IMR-90 (cell line): ENCODE measurements at regions not wholly inside any gene's neighbourhood (a gene's known extent, or its start where the extent isn't known, plus 50 kb on each side); places are given as distances from the start of the nearest gene placed in this dataset.

Experiments used
- ATAC-seq: fragments of 200-7000 bp; cut with Tn5 transposase; 2 replicates; pipeline ENCODE4 v1.9.1; 2020; ENCODE audit warnings: low read depth, mild to moderate bottlenecking, moderate library complexity
- BruUV-seq: library from RNA; stranded (reverse); fragments of 400-500 nt; replicated peaks from 2 replicates; lab custom pipeline; 2021; lab: Mats Ljungman, UMichigan
- CTCF ChIA-PET: fragments of 300-600 bp; formaldehyde crosslinking; extraction: SDS; loops from one replicate; lab custom pipeline; 2021; ENCODE audit warnings: antibody characterized with exemption; lab: Yijun Ruan, JAX
- POLR2A ChIA-PET: fragments of 300-600 bp; sonication (Branson Sonifier 250); formaldehyde crosslinking; loops from one replicate; lab custom pipeline; 2022; ENCODE audit warnings: antibody characterized with exemption; ENCODE audit not compliant: unreplicated experiment; lab: Charles Lee
- DNase-seq: peaks from one replicate; pipeline ENCODE4 v3.0.0; 2013
- H2AFZ ChIP-seq: replicated peaks from 2 replicates; pipeline ENCODE3; 2013; ENCODE audit warnings: low read length, mild to moderate bottlenecking; ENCODE audit not compliant: poor library complexity
- H2AK5ac ChIP-seq: 2 replicates; pipeline ENCODE4 v1.6.1; 2013; ENCODE audit warnings: low read depth, low read length, inconsistent platforms
- H2AK9ac ChIP-seq: replicated peaks from 2 replicates; pipeline ENCODE3; 2013; ENCODE audit warnings: mild to moderate bottlenecking, low read depth, low read length, moderate library complexity; ENCODE audit not compliant: poor library complexity
- H2BK120ac ChIP-seq: 2 replicates; pipeline ENCODE4 v1.6.1; 2013; ENCODE audit warnings: low read depth, low read length, inconsistent platforms
- H2BK15ac ChIP-seq: 3 replicates; pipeline ENCODE4 v1.6.1; 2013; ENCODE audit warnings: low read depth, low read length, inconsistent platforms
- H2BK20ac ChIP-seq: 2 replicates; pipeline ENCODE4 v1.6.1; 2013; ENCODE audit warnings: low read depth, mild to moderate bottlenecking, inconsistent platforms, low read length, moderate library complexity
- H2BK5ac ChIP-seq: 2 replicates; pipeline ENCODE4 v1.6.1; 2013; ENCODE audit warnings: mild to moderate bottlenecking, low read depth, low read length, inconsistent platforms; ENCODE audit not compliant: poor library complexity, severe bottlenecking
- H3K14ac ChIP-seq: replicated peaks from 2 replicates; pipeline ENCODE4 v1.6.1; 2013; ENCODE audit warnings: low read depth, low read length, inconsistent platforms
- H3K18ac ChIP-seq: 2 replicates; pipeline ENCODE4 v1.6.1; 2013; ENCODE audit warnings: low read depth, low read length, control low read depth
- H3K23ac ChIP-seq: 2 replicates; pipeline ENCODE4 v1.6.1; 2013; ENCODE audit warnings: low read depth, low read length, inconsistent platforms
- H3K27ac ChIP-seq: 2 replicates; pipeline ENCODE4 v1.5.1; 2013; ENCODE audit warnings: mild to moderate bottlenecking, control low read depth, low read length; ENCODE audit not compliant: insufficient read depth
- H3K27me3 ChIP-seq: 2 replicates; pipeline ENCODE4 v1.6.1; 2013; ENCODE audit warnings: low read length; ENCODE audit not compliant: control insufficient read depth, insufficient read depth
- H3K36me3 ChIP-seq: 2 replicates; pipeline ENCODE4 v1.6.1; 2013; ENCODE audit warnings: low read length, mixed read lengths; ENCODE audit not compliant: control insufficient read depth, insufficient read depth
- H3K4ac ChIP-seq: 2 replicates; pipeline ENCODE4 v1.6.1; 2013; ENCODE audit warnings: low read depth, low read length, inconsistent platforms
- H3K4me1 ChIP-seq: 2 replicates; pipeline ENCODE4 v1.6.1; 2013; ENCODE audit warnings: low read length, mixed read lengths; ENCODE audit not compliant: control insufficient read depth, insufficient read depth
- H3K4me2 ChIP-seq: 2 replicates; pipeline ENCODE4 v1.6.1; 2013; ENCODE audit warnings: low read depth, mild to moderate bottlenecking, control low read depth, low read length, moderate library complexity
- H3K4me3 ChIP-seq: 2 replicates; pipeline ENCODE4 v1.5.1; 2013; ENCODE audit warnings: low read depth, mild to moderate bottlenecking, control low read depth, low read length, moderate library complexity; ENCODE audit not compliant: insufficient read depth
- H3K56ac ChIP-seq: 2 replicates; pipeline ENCODE4 v1.6.1; 2013; ENCODE audit warnings: low read length, inconsistent platforms; ENCODE audit not compliant: insufficient read depth; ENCODE audit errors: extremely low read depth
- H3K79me1 ChIP-seq, 2 experiments: 2 replicates each; pipeline ENCODE4 v1.6.1; 2013; ENCODE audit warnings: low read length in 2 of 2, inconsistent platforms in 1 of 2, low read depth in 1 of 2
- H3K9ac ChIP-seq: 2 replicates; pipeline ENCODE4 v1.6.1; 2013; ENCODE audit warnings: low read depth, low read length, control low read depth
- H3K9me1 ChIP-seq: 2 replicates; pipeline ENCODE4 v1.6.1; 2013; ENCODE audit warnings: low read length, inconsistent platforms; ENCODE audit not compliant: insufficient read depth
- H3K9me3 ChIP-seq: 2 replicates; pipeline ENCODE4 v1.6.1; 2013; ENCODE audit warnings: low read length; ENCODE audit not compliant: control insufficient read depth, insufficient read depth
- H4K20me1 ChIP-seq: 2 replicates; pipeline ENCODE4 v1.6.1; 2013; ENCODE audit warnings: low read length, inconsistent platforms; ENCODE audit not compliant: insufficient read depth
- H4K5ac ChIP-seq: 2 replicates; pipeline ENCODE4 v1.6.1; 2013; ENCODE audit warnings: mild to moderate bottlenecking, low read depth, low read length, control low read depth
- H4K8ac ChIP-seq, 2 experiments: 2 replicates each; pipeline ENCODE4 v1.6.1; 2013; ENCODE audit warnings: low read depth in 2 of 2, low read length in 2 of 2, control low read depth in 1 of 2, inconsistent platforms in 1 of 2
- H4K91ac ChIP-seq: 2 replicates; pipeline ENCODE4 v1.6.1; 2013; ENCODE audit warnings: low read depth, low read length, inconsistent platforms; ENCODE audit not compliant: insufficient read depth
- BHLHE40 ChIP-seq: fragments of 150-350 bp; IDR thresholded peaks from 2 replicates; pipeline ENCODE4 v1.6.1; 2016; ENCODE audit warnings: mild to moderate bottlenecking, low read depth, low read length
- CHD1 ChIP-seq: IDR thresholded peaks from 2 replicates; pipeline ENCODE4 v1.6.1; 2012; ENCODE audit warnings: low read depth, low read length, improper control_type of control experiment
- CTCF ChIP-seq: conservative IDR thresholded peaks from 2 replicates; pipeline ENCODE4 v1.5.1; 2012; ENCODE audit warnings: mild to moderate bottlenecking, low read depth, low read length, improper control_type of control experiment
- ELK1 ChIP-seq: fragments of 150-350 bp; IDR thresholded peaks from 2 replicates; pipeline ENCODE4 v1.6.1; 2016; ENCODE audit warnings: low read depth, mild to moderate bottlenecking, low read length, moderate library complexity, borderline replicate concordance
- FOS ChIP-seq: fragments of 150-350 bp; IDR thresholded peaks from 2 replicates; pipeline ENCODE4 v1.6.1; 2016; ENCODE audit warnings: low read depth, low read length
- MAZ ChIP-seq: IDR thresholded peaks from 2 replicates; pipeline ENCODE4 v1.6.1; 2012; ENCODE audit warnings: low read depth, mild to moderate bottlenecking, low read length, improper control_type of control experiment, moderate library complexity, borderline replicate concordance
- MXI1 ChIP-seq: IDR thresholded peaks from 2 replicates; pipeline ENCODE4 v1.6.1; 2012; ENCODE audit warnings: low read depth, mild to moderate bottlenecking, low read length, moderate library complexity, borderline replicate concordance
- RAD21 ChIP-seq: IDR thresholded peaks from 2 replicates; pipeline ENCODE4 v1.6.1; 2012; ENCODE audit warnings: low read length, improper control_type of control experiment
- SMC3 ChIP-seq: fragments of 150-350 bp; IDR thresholded peaks from 2 replicates; pipeline ENCODE4 v1.6.1; 2016; ENCODE audit warnings: low read depth, mild to moderate bottlenecking, antibody characterized with exemption, low read length, moderate library complexity
- USF2 ChIP-seq: fragments of 150-350 bp; IDR thresholded peaks from 2 replicates; pipeline ENCODE4 v1.6.1; 2017; ENCODE audit warnings: mild to moderate bottlenecking, antibody characterized with exemption, low read length, low read depth
- WGBS, 2 experiments: methylation state at CpG; one replicate each; pipeline versions ENCODE4 v1.1.5 to v1.1.7; 2013; ENCODE audit warnings: missing lambda C conversion rate in 2 of 2; ENCODE audit not compliant: insufficient read length in 1 of 2; ENCODE audit errors: extremely low coverage in 2 of 2; 5-methylcytosine and 5-hydroxymethylcytosine counted together
- dilution Hi-C: fragments of 300-500 bp; cut with HindIII; formaldehyde crosslinking; loops from one replicate; pipeline ENCODE4 v1.14.3; 2018; ENCODE audit warnings: low sequenced_read_pairs; ENCODE audit not compliant: unreplicated experiment
- in situ Hi-C: fragments of 300-500 bp; cut with MboI; formaldehyde crosslinking; loops from 3 replicates; pipeline ENCODE4 v1.14.3; 2019; ENCODE audit warnings: low sequenced_read_pairs, inconsistent platforms, mixed read lengths
- intact Hi-C: fragments of 100-400 bp; cut with micrococcal nuclease; formaldehyde crosslinking; loops from 2 replicates; pipeline ENCODE4 v1.10.0; 2022

GRCh38 chr4:43992552-43992951, 456.1 kb downstream of the KCTD8 start:
- 70% methylated on average over 2 of the region's 3 CpGs; no CpG with 5 or more reads in 1 of the 2 experiments for WGBS, 2 experiments
- peaks cover 4% of the 10 kb centered on the region; the same call in 1 of the 2 replicates for H3K9me3 ChIP-seq
- H3K4me2 ChIP-seq, result no peak overlapping the region
- no peak overlapping the region for H3K9ac ChIP-seq
- no peak overlapping the region for H2AK5ac ChIP-seq
- no peak overlapping the region for H2AFZ ChIP-seq
- H2BK120ac ChIP-seq, result no peak overlapping the region
- TF ChIP-seq BHLHE40 (no peak), CTCF (no peak), RAD21 (no peak), CHD1 (no peak), ELK1 (no peak), FOS (no peak), USF2 (no peak), MXI1 (no peak), SMC3 (no peak), MAZ (no peak)
- H3K4ac ChIP-seq, result no peak overlapping the region
- no peaks in the 10 kb centered on the region for H3K9me1 ChIP-seq
- H4K20me1 ChIP-seq, result no peaks in the 10 kb centered on the region
- no peak overlapping the region for H3K27ac ChIP-seq
- dilution Hi-C loops, result no loop called here
- no peak overlapping the region for H2BK15ac ChIP-seq
- H3K23ac ChIP-seq, result no peak overlapping the region
- no peak overlapping the region for H2BK5ac ChIP-seq
- ATAC-seq (no peak), DNase-seq (no peak)
- H3K14ac ChIP-seq, result no peak overlapping the region
- H2BK20ac ChIP-seq, result no peak overlapping the region
- BruUV-seq, result no TSS peak
- no peak overlapping the region for H3K56ac ChIP-seq
- H3K79me1 ChIP-seq, result no peaks in the 10 kb centered on the region
- CTCF ChIA-PET, result no interaction called here
- no peak overlapping the region for H4K5ac ChIP-seq
- in situ Hi-C loops, result no loop called here
- H3K18ac ChIP-seq, result no peak overlapping the region
- H2AK9ac ChIP-seq, result no peak overlapping the region
- H3K4me3 ChIP-seq, result no peak overlapping the region
- no peaks in the 10 kb centered on the region for H3K27me3 ChIP-seq
- no peaks in the 10 kb centered on the region for H3K4me1 ChIP-seq
- H4K8ac ChIP-seq, result no peak overlapping the region
- intact Hi-C loops, result no loop called here
- POLR2A ChIA-PET, result no interaction called here
- H3K36me3 ChIP-seq, result no peaks in the 10 kb centered on the region
- no peak overlapping the region for H4K91ac ChIP-seq
